Psoas muscle (tissue), 7 donors: ENCODE measurements at regions not wholly inside any gene's neighbourhood (a gene's known extent, or its start where the extent isn't known, plus 50 kb on each side); places are given as distances from the start of the nearest gene placed in this dataset.
"Not testable (repeated sequence)": the region's sequence is repeated elsewhere in the genome, so short reads cannot be mapped to it uniquely, and the experiment has no call there.

Experiments used
- ATAC-seq, 4 donors: fragments of 200-7000 bp; cut with Tn5 transposase; one replicate each; pipeline ENCODE4 v1.9.1; 2020; ENCODE audit warnings: moderate library complexity in 3 of 4, mild to moderate bottlenecking in 2 of 4
- DNase-seq, 2 donors: peaks; one replicate each; pipeline ENCODE4 v3.0.0-alpha.2; 2020
- H3K27ac ChIP-seq: fragments of 200-600 bp; one replicate; pipeline ENCODE4 v1.8.0; 2022
- H3K27me3 ChIP-seq, 3 donors: fragments of 200-600 bp in 1 of 3; one replicate each; pipeline versions ENCODE4 v1.6.1 to v1.8.0; 2013 to 2022; ENCODE audit warnings: low read length in 2 of 3, mild to moderate bottlenecking in 2 of 3, moderate library complexity in 1 of 3; ENCODE audit not compliant: insufficient read depth in 3 of 3
- H3K36me3 ChIP-seq, 2 donors: fragments of 200-600 bp in 1 of 2; one replicate each; pipeline versions ENCODE4 v1.6.1 to v1.8.0; 2013 to 2022; ENCODE audit warnings: low read depth in 1 of 2, mild to moderate bottlenecking in 1 of 2, moderate library complexity in 1 of 2; ENCODE audit not compliant: insufficient read depth in 1 of 2
- H3K4me1 ChIP-seq: fragments of 200-600 bp; one replicate; pipeline ENCODE4 v1.8.0; 2022
- H3K4me3 ChIP-seq: fragments of 200-600 bp; one replicate; pipeline ENCODE4 v1.8.0; 2022; ENCODE audit warnings: mild to moderate bottlenecking
- H3K9me3 ChIP-seq: fragments of 200-600 bp; one replicate; pipeline ENCODE4 v1.8.0; 2022
- WGBS, 3 donors: extraction: QIAGEN DNeasy Blood & Tissue Kit; methylation state at CpG; one replicate each; pipeline versions ENCODE4 v1.1.6 to v1.1.7; 2013; 5-methylcytosine and 5-hydroxymethylcytosine counted together
- intact Hi-C, 2 donors: fragments of 100-400 bp; cut with DNase I; formaldehyde crosslinking; loops; one replicate each; pipeline versions ENCODE4 v1.11.0 to v1.14.2; 2022
- TF ChIP-seq, protein P1 (sequence below): fragments of 200-600 bp; IDR thresholded peaks from one replicate; pipeline ENCODE4 v1.8.0; 2022; ENCODE audit warnings: antibody characterized with exemption
- donor health status: healthy with polysubstance abuse.
- donor health status: DM: no; HTN: no; CAD: no; lungs with moderate emphysema.
- donor health status: Bipolar disorder and iron deficiency.
- donor health status: healthy.
- donor health status: DM: yes; HTN: yes; CAD: no.
- donor health status: DM: no; HTN: no; CAD: no.
- donor health status: DM: yes; HTN: yes; CAD: no.

DNA sequence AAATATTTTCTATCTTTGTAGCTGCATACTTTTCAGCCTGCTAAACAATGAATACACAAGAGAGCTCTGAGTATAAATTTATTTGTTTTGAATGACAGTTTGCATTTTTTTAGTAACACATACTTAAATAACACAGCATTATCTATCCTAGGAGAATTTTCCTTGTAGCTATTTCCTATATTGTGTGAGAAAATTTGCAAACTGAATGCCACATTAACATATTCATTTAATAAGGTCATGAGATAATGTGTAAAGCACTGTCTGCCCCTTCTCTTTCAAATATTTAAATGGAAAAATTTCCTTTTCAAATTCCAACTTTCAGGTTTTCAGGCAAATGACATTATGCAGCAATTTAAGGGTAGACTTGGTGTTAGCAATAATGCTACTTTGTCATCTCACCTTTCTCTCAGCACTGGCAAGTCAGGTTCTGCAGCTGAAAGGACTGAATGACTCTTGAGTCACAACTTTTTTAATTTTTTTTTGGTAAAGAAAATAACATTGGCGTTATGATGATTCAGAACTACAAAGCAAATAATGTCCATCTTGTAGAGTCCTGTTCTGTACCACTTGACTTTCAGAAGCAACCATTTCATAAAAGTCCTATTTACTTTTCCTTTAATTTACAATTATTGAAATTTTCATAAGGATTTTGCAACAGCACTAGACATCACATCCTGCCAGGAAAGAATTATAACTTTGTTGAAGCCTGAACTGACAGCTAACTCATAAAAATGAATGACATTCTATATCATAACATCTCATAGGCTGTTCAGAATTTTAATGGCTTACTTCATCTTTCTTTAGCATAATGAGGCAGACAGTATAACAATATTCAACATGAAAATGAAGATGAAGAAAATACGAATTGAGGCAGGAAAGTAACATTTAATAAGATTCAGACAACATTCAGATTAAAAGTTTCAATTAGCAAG lies 681.6 kb upstream of the SEMA6D start:
- TF ChIP-seq, protein P1, sequence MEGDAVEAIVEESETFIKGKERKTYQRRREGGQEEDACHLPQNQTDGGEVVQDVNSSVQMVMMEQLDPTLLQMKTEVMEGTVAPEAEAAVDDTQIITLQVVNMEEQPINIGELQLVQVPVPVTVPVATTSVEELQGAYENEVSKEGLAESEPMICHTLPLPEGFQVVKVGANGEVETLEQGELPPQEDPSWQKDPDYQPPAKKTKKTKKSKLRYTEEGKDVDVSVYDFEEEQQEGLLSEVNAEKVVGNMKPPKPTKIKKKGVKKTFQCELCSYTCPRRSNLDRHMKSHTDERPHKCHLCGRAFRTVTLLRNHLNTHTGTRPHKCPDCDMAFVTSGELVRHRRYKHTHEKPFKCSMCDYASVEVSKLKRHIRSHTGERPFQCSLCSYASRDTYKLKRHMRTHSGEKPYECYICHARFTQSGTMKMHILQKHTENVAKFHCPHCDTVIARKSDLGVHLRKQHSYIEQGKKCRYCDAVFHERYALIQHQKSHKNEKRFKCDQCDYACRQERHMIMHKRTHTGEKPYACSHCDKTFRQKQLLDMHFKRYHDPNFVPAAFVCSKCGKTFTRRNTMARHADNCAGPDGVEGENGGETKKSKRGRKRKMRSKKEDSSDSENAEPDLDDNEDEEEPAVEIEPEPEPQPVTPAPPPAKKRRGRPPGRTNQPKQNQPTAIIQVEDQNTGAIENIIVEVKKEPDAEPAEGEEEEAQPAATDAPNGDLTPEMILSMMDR = no peak
- intact Hi-C loops = no loop called here
- no peak for DNase-seq
- Histone ChIP-seq H3K4me1 (no peaks in the 10 kb centered on the region), H3K4me3 (no peak overlapping the region), H3K27ac (no peak overlapping the region), H3K36me3 (no peaks in the 10 kb centered on the region), H3K9me3 (no peaks in the 10 kb centered on the region), H3K27me3 (no peaks in the 10 kb centered on the region)
- WGBS, 3 donors = 59 to 69% (median 60%) methylated on average over 2 of the region's 2 CpGs
- ATAC-seq = no peak

DNA sequence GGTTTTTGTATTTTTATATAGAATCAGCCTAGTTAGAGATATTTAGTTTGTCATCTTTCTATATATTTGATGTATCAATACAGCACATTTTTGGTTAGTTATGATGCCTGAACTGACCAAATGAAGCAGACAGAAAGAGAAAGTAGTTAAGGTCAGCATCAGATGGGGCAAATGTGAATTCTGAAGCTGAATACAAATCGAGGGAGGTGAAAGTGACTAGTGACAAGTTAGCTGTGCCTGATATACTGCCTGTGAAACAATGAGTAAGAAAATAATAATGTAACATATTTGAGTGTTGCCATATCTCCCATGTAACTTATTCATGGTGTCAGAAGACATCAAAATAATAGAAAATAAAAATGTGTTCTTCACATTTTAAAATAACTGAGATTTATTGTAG lies 680.3 kb upstream of the SEMA6D start:
- DNase-seq (no peak), ATAC-seq (no peak)
- H3K27me3 ChIP-seq = no peaks in the 10 kb centered on the region
- intact Hi-C loops = no loop called here
- H3K4me3 ChIP-seq = no peak overlapping the region
- H3K27ac ChIP-seq = no peak overlapping the region
- WGBS, 3 donors = 21 to 51% (median 38%) methylated on average over 1 of the region's 1 CpG
- no peaks in the 10 kb centered on the region for H3K4me1 ChIP-seq
- TF ChIP-seq, protein P1 = no peak
- H3K9me3 ChIP-seq = no peaks in the 10 kb centered on the region
- no peaks in the 10 kb centered on the region for H3K36me3 ChIP-seq

DNA sequence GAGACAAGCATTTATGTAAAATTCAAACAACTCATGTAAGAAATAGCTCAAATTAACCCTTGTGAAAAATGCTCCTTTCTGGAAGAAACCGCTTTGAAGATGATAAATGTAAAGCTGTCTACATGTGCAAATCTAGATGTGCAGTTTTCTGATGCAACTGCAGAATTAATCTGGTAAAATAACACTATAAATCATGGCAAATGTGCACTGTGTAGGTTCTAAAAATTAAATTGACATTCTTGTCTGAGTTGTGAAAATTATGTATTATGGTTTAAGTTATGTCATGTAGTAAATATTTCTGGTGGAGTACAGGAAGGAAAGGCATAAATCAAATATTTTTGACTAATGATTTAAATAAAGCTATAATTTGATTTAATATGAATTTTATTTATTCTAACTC lies 678.1 kb upstream of the SEMA6D start:
- Histone ChIP-seq H3K27me3 (no peaks in the 10 kb centered on the region), H3K4me3 (no peak overlapping the region), H3K4me1 (no peaks in the 10 kb centered on the region), H3K36me3 (no peaks in the 10 kb centered on the region), H3K27ac (no peak overlapping the region), H3K9me3 (no peaks in the 10 kb centered on the region)
- DNase-seq (no peak), ATAC-seq (no peak)
- TF ChIP-seq, protein P1 = no peak
- intact Hi-C loops = no loop called here
- WGBS, 3 donors = 77 to 83% (median 81%) methylated on average over 1 of the region's 1 CpG

DNA sequence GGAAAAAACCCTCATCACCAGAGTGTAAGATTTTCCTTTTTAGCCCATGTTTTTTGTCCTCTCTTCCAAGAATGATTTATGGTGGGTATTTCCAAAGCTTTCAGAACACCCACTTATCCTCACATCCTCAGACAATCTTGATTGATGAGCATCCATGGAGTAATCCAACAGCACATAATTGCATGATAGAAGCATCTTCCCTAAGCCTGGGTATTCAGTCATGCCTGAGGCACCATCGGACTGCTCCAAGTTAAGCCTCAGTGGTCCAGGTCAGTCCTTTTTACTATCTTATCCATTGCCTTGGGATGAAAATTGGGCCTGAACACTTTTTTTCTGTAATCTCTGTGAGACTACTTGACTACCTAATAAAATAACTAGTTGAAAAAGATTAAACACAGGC lies 676.0 kb upstream of the SEMA6D start:
- no peaks in the 10 kb centered on the region for H3K4me1 ChIP-seq
- no peak overlapping the region for H3K4me3 ChIP-seq
- no peaks in the 10 kb centered on the region for H3K27me3 ChIP-seq
- H3K27ac ChIP-seq = no peak overlapping the region
- DNase-seq (no peak), ATAC-seq (no peak)
- H3K36me3 ChIP-seq = no peaks in the 10 kb centered on the region
- H3K9me3 ChIP-seq = no peaks in the 10 kb centered on the region
- TF ChIP-seq, protein P1 = no peak
- 75 to 90% (median 79%) methylated on average over 1 of the region's 1 CpG for WGBS, 3 donors
- intact Hi-C loops = no loop called here

DNA sequence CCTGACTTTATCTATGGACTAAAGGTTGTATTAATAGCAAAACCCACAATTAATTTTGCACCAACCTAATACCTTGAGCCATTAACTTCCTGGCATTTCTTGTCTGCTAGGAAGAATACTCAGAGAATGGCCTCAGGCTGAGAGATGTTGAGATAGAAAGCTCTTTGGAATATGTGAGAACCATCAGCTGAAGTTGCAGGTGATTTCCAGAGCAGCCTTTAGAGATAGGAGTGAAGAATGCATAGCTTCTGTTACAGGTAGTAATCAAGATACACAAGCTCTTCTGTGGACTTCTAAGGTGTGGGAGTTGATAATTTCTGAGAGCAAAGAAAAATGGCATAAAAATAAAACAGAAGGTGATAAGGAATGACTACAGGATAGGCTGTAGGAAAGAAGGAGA lies 669.3 kb upstream of the SEMA6D start:
- ATAC-seq, H3K27ac ChIP-seq, intact Hi-C loops: not testable (repeated sequence)

More for the DNA sequence above, 669.3 kb upstream of the SEMA6D start:
- H3K9me3 ChIP-seq, DNase-seq, H3K36me3 ChIP-seq, H3K4me3 ChIP-seq, H3K27me3 ChIP-seq, H3K4me1 ChIP-seq: not testable (repeated sequence)
